CD4-positive, alpha-beta T cell (primary cell): ENCODE measurements at regions not wholly inside any gene's neighbourhood (a gene's known extent, or its start where the extent isn't known, plus 50 kb on each side); places are given as distances from the start of the nearest gene placed in this dataset.

ENCODE experiments used
- ATAC-seq: fragments of 200-7000 bp; cut with Tn5 transposase; one replicate; pipeline ENCODE4 v1.10.0; 2022; ENCODE audit warnings: mild to moderate bottlenecking; ENCODE audit not compliant: poor library complexity
- CTCF ChIA-PET: fragments of 350-600 bp; sonication (Branson Sonifier 250); formaldehyde crosslinking; loops from one replicate; lab custom pipeline; 2021; ENCODE audit warnings: antibody characterized with exemption, inconsistent platforms; lab: Charles Lee
- POLR2A ChIA-PET: fragments of 350-600 bp; sonication (Branson Sonifier 250); formaldehyde crosslinking; loops from one replicate; lab custom pipeline; 2021; ENCODE audit warnings: antibody characterized with exemption, inconsistent platforms; lab: Charles Lee
- DNase-seq, 14 experiments: peaks; one replicate each; pipeline ENCODE4 v3.0.0-alpha.2; 2013 to 2020; ENCODE audit warnings: mixed read lengths in 2 of 14
- H3K27ac ChIP-seq, 2 donors: one replicate each; pipeline versions ENCODE4 v1.5.1 to v1.7.0; 2013; ENCODE audit warnings: low read length in 2 of 2, low read depth in 1 of 2, mild to moderate bottlenecking in 1 of 2
- H3K27me3 ChIP-seq, 2 experiments: 1 replicate in 1 of 2; 2 replicates in 1 of 2; pipeline versions ENCODE4 v1.6.1 to v1.7.0; 2013; ENCODE audit warnings: low read length in 2 of 2, control low read depth in 1 of 2, mild to moderate bottlenecking in 1 of 2, moderate library complexity in 1 of 2; ENCODE audit not compliant: insufficient read depth in 2 of 2, control insufficient read depth in 1 of 2
- H3K36me3 ChIP-seq: one replicate; pipeline ENCODE4 v1.6.1; 2013; ENCODE audit warnings: low read length, control low read depth; ENCODE audit not compliant: insufficient read depth
- H3K4me1 ChIP-seq: one replicate; pipeline ENCODE4 v1.6.1; 2013; ENCODE audit warnings: low read length, control low read depth; ENCODE audit not compliant: insufficient read depth
- H3K4me3 ChIP-seq: one replicate; pipeline ENCODE4 v1.5.1; 2013; ENCODE audit warnings: mild to moderate bottlenecking, low read length, moderate library complexity
- H3K9me3 ChIP-seq, 2 experiments: 1 replicate in 1 of 2; 2 replicates in 1 of 2; pipeline versions ENCODE4 v1.6.1 to v1.7.0; 2013; ENCODE audit warnings: low read length in 2 of 2, mild to moderate bottlenecking in 2 of 2, control low read depth in 1 of 2, moderate library complexity in 1 of 2; ENCODE audit not compliant: control insufficient read depth in 1 of 2, insufficient read depth in 1 of 2
- H3K27ac Mint-ChIP-seq: one replicate; pipeline ENCODE4 v1.8.0; 2020; ENCODE audit warnings: mixed read lengths
- H3K27me3 Mint-ChIP-seq: one replicate; pipeline ENCODE4 v1.8.0; 2021; ENCODE audit warnings: mixed read lengths
- H3K36me3 Mint-ChIP-seq: one replicate; pipeline ENCODE4 v1.8.0; 2021; ENCODE audit warnings: low read depth, mixed read lengths
- H3K4me1 Mint-ChIP-seq: one replicate; pipeline ENCODE4 v1.8.0; 2021; ENCODE audit warnings: low read depth, mixed read lengths
- H3K4me3 Mint-ChIP-seq: one replicate; pipeline ENCODE4 v1.8.0; 2020; ENCODE audit warnings: mild to moderate bottlenecking, mixed read lengths
- H3K9me3 Mint-ChIP-seq: one replicate; pipeline ENCODE4 v1.8.0; 2020; ENCODE audit warnings: mixed read lengths
- CTCF ChIP-seq: fragments of 200-600 bp; IDR thresholded peaks from one replicate; pipeline ENCODE4 v1.8.0; 2022; ENCODE audit warnings: antibody characterized with exemption, mild to moderate bottlenecking
- intact Hi-C, 2 experiments: fragments of 100-400 bp; cut with DNase I in 1 of 2; cut with micrococcal nuclease in 1 of 2; formaldehyde crosslinking; loops; one replicate each; pipeline versions ENCODE4 v1.15.1 to v1.9.0; 2023 to 2025; cut with DNase I, micrococcal nuclease

- peaks cover 3% of the 10 kb centered on the region for H3K27me3 Mint-ChIP-seq
- ChIA-PET CTCF (no interaction called here), POLR2A (no interaction called here)
- no peaks in the 10 kb centered on the region for H3K36me3 ChIP-seq
- DNase-seq (no peak), ATAC-seq (no peak)
- no peak overlapping the region for H3K4me3 ChIP-seq
- intact Hi-C loops = no loop called here
- H3K36me3 Mint-ChIP-seq = no peaks in the 10 kb centered on the region
- peaks cover 0 to 3% of the 10 kb centered on the region in 2 experiments for H3K9me3 ChIP-seq
- H3K4me3 Mint-ChIP-seq = no peak overlapping the region
- no peaks in the 10 kb centered on the region for H3K4me1 Mint-ChIP-seq
- H3K4me1 ChIP-seq = no peaks in the 10 kb centered on the region
- H3K27ac ChIP-seq = no peak overlapping the region
- no peak for TF ChIP-seq CTCF
- H3K27ac Mint-ChIP-seq = no peak overlapping the region
- no peaks in the 10 kb centered on the region for H3K27me3 ChIP-seq
- H3K9me3 Mint-ChIP-seq = no peaks in the 10 kb centered on the region
These were observed 301.0 kb upstream of the UMPS start for GRCh38 chr3:124429129-124429815.

GRCh38 chr3:124431331-124431994, 298.8 kb upstream of the UMPS start:
- H3K27ac ChIP-seq = no peak overlapping the region
- intact Hi-C loops = no loop called here
- Mint-ChIP-seq H3K9me3 (no peaks in the 10 kb centered on the region), H3K4me3 (no peak overlapping the region), H3K4me1 (no peaks in the 10 kb centered on the region), H3K27me3 (peaks cover 8% of the 10 kb centered on the region), H3K36me3 (no peaks in the 10 kb centered on the region), H3K27ac (no peak overlapping the region)
- ATAC-seq (no peak), DNase-seq (no peak)
- H3K4me1 ChIP-seq = no peaks in the 10 kb centered on the region
- no peak for TF ChIP-seq CTCF
- peaks cover 0 to 4% of the 10 kb centered on the region in 2 experiments for H3K9me3 ChIP-seq
- CTCF ChIA-PET = interaction anchor here (1.2 kb wide), 1 partner anchor 9 kb away, joined by 3 read pairs; no protein-coding TSS in a partner anchor
- POLR2A ChIA-PET = no interaction called here
- H3K4me3 ChIP-seq = no peak overlapping the region
- no peaks in the 10 kb centered on the region for H3K27me3 ChIP-seq
- H3K36me3 ChIP-seq = no peaks in the 10 kb centered on the region

- no peaks in the 10 kb centered on the region for H3K36me3 Mint-ChIP-seq
- H3K4me1 Mint-ChIP-seq = no peaks in the 10 kb centered on the region
- TF ChIP-seq CTCF = no peak
- Histone ChIP-seq H3K27ac (no peak overlapping the region), H3K27me3 (no peaks in the 10 kb centered on the region), H3K4me1 (no peaks in the 10 kb centered on the region), H3K9me3 (peaks cover 0 to 4% of the 10 kb centered on the region in 2 experiments), H3K36me3 (no peaks in the 10 kb centered on the region), H3K4me3 (no peak overlapping the region)
- intact Hi-C loops = no loop called here
- ChIA-PET CTCF (no interaction called here), POLR2A (no interaction called here)
- peaks cover 5% of the 10 kb centered on the region for H3K27me3 Mint-ChIP-seq
- no peak overlapping the region for H3K4me3 Mint-ChIP-seq
- DNase-seq (no peak), ATAC-seq (no peak)
- no peak overlapping the region for H3K27ac Mint-ChIP-seq
- H3K9me3 Mint-ChIP-seq = no peaks in the 10 kb centered on the region
These were observed 296.1 kb upstream of the UMPS start for GRCh38 chr3:124434176-124434575.
